HG02970 (cell line): ENCODE measurements at regions not wholly inside any gene's neighbourhood (a gene's known extent, or its start where the extent isn't known, plus 50 kb on each side); places are given as distances from the start of the nearest gene placed in this dataset.

Experiments used
- ATAC-seq: cut with Tn5 transposase; IDR thresholded peaks from one replicate; pipeline ENCODE4 v1.9.1; 2021; ENCODE audit warnings: mild to moderate bottlenecking, moderate library complexity, moderate number of reproducible peaks; ENCODE audit not compliant: unreplicated experiment, low FRiP score

GRCh38 chr18:31213641-31214040 is 51.0 kb upstream of the DSC1 start:
- ATAC-seq = no peak

- ATAC-seq = no peak
Measured at GRCh38 chr18:31217038-31217849, 54.6 kb upstream of the DSC1 start.

- ATAC-seq = no peak
Measured at GRCh38 chr18:31218671-31219383, 56.2 kb upstream of the DSC1 start.

GRCh38 chr18:31219395-31219794 is 56.7 kb upstream of the DSC1 start:
- ATAC-seq = no peak

GRCh38 chr18:31223371-31223770 is 60.7 kb upstream of the DSC1 start:
- no peak for ATAC-seq

GRCh38 chr18:31225668-31226067 is 63.0 kb upstream of the DSC1 start:
- ATAC-seq = no peak

- no peak for ATAC-seq
Measured at GRCh38 chr18:31227497-31228229, 65.0 kb upstream of the DSC1 start.

- no peak for ATAC-seq
Measured at GRCh38 chr18:31229829-31230228, 67.2 kb upstream of the DSC1 start.

- no peak for ATAC-seq
Measured at GRCh38 chr18:31230495-31230894, 67.8 kb upstream of the DSC1 start.

- no peak for ATAC-seq
Measured at GRCh38 chr18:31232013-31232412, 69.4 kb upstream of the DSC1 start.

- ATAC-seq = no peak
Measured at GRCh38 chr18:31232775-31233424, 70.2 kb upstream of the DSC1 start.

- no peak for ATAC-seq
Measured at GRCh38 chr18:31233621-31234275, 71.1 kb upstream of the DSC1 start.

- no peak for ATAC-seq
Measured at GRCh38 chr18:31235856-31236255, 73.2 kb upstream of the DSC1 start.

GRCh38 chr18:31237142-31237541 is 74.5 kb upstream of the DSC1 start:
- no peak for ATAC-seq

- ATAC-seq = no peak
Measured at GRCh38 chr18:31241425-31241824, 76.5 kb upstream of the DSG1 start.

GRCh38 chr18:31241900-31242409 is 76.0 kb upstream of the DSG1 start:
- ATAC-seq = no peak

GRCh38 chr18:31243740-31244512 is 74.0 kb upstream of the DSG1 start:
- no peak for ATAC-seq

GRCh38 chr18:31244771-31245394 is 73.1 kb upstream of the DSG1 start:
- ATAC-seq = no peak

- no peak for ATAC-seq
Measured at GRCh38 chr18:31245820-31246219, 72.1 kb upstream of the DSG1 start.
